ENCODE measurements at regions not wholly inside any gene's neighbourhood (a gene's known extent, or its start where the extent isn't known, plus 50 kb on each side); places are given as distances from the start of the nearest gene placed in this dataset.
"Not testable (repeated sequence)": the region's sequence is repeated elsewhere in the genome, so short reads cannot be mapped to it uniquely, and the experiment has no call there.

- no peak for DNase-seq (ENCODE audit: low read depth)
Observed at GRCh38 chr14:55846826-55847446, 266.9 kb downstream of the KTN1 start.

GRCh38 chr14:55847766-55848165, 267.8 kb downstream of the KTN1 start:
- no peak for DNase-seq (ENCODE audit: low read depth)

- DNase-seq (ENCODE audit: low read depth): no peak
Observed at GRCh38 chr14:55848964-55849363, 269.0 kb downstream of the KTN1 start.

- DNase-seq (ENCODE audit: low read depth): no peak
Observed at GRCh38 chr14:55849833-55850232, 268.4 kb upstream of the PELI2 start.

- DNase-seq (ENCODE audit: low read depth): no peak
Observed at GRCh38 chr14:55850825-55851241, 267.4 kb upstream of the PELI2 start.

- no peak for DNase-seq (ENCODE audit: low read depth)
Observed at GRCh38 chr14:55851301-55851700, 266.9 kb upstream of the PELI2 start.

- DNase-seq (ENCODE audit: low read depth): no peak
Observed at GRCh38 chr14:55851961-55852360, 266.2 kb upstream of the PELI2 start.

GRCh38 chr14:55855751-55856150, 262.5 kb upstream of the PELI2 start:
- no peak for DNase-seq (ENCODE audit: low read depth)

- no peak for DNase-seq (ENCODE audit: low read depth)
Observed at GRCh38 chr14:55858604-55859003, 259.6 kb upstream of the PELI2 start.

GRCh38 chr14:55861561-55861960, 256.6 kb upstream of the PELI2 start:
- not testable (repeated sequence) for DNase-seq (ENCODE audit: low read depth)

GRCh38 chr14:55864890-55865655, 253.1 kb upstream of the PELI2 start:
- no peak for DNase-seq (ENCODE audit: low read depth)

- DNase-seq (ENCODE audit: low read depth): no peak
Observed at GRCh38 chr14:55867311-55867710, 250.9 kb upstream of the PELI2 start.

- DNase-seq (ENCODE audit: low read depth): no peak
Observed at GRCh38 chr14:55867719-55868118, 250.5 kb upstream of the PELI2 start.

GRCh38 chr14:55869397-55870049, 248.7 kb upstream of the PELI2 start:
- DNase-seq (ENCODE audit: low read depth): no peak

GRCh38 chr14:55873169-55873568, 245.0 kb upstream of the PELI2 start:
- no peak for DNase-seq (ENCODE audit: low read depth)

- no peak for DNase-seq (ENCODE audit: low read depth)
Observed at GRCh38 chr14:55874785-55875184, 243.4 kb upstream of the PELI2 start.

GRCh38 chr14:55877942-55878341, 240.3 kb upstream of the PELI2 start:
- no peak for DNase-seq (ENCODE audit: low read depth)

GRCh38 chr14:55881577-55882241, 236.5 kb upstream of the PELI2 start:
- no peak for DNase-seq (ENCODE audit: low read depth)

GRCh38 chr14:55884819-55885218, 233.4 kb upstream of the PELI2 start:
- DNase-seq (ENCODE audit: low read depth): no peak

- no peak for DNase-seq (ENCODE audit: low read depth)
Observed at GRCh38 chr14:55889124-55889523, 229.1 kb upstream of the PELI2 start.

- no peak for DNase-seq (ENCODE audit: low read depth)
Observed at GRCh38 chr14:55891692-55892091, 226.5 kb upstream of the PELI2 start.

GRCh38 chr14:55892906-55893305, 225.3 kb upstream of the PELI2 start:
- DNase-seq (ENCODE audit: low read depth): no peak

GRCh38 chr14:55893705-55894104, 224.5 kb upstream of the PELI2 start:
- DNase-seq (ENCODE audit: low read depth): no peak

Measured in activated T-cell treated with anti-CD3 and anti-CD28 coated beads for 24 hours (primary cell).